ENCODE measurements at regions not wholly inside any gene's neighbourhood (a gene's known extent, or its start where the extent isn't known, plus 50 kb on each side); places are given as distances from the start of the nearest gene placed in this dataset.
"Not testable (repeated sequence)": the region's sequence is repeated elsewhere in the genome, so short reads cannot be mapped to it uniquely, and the experiment has no call there.

DNA sequence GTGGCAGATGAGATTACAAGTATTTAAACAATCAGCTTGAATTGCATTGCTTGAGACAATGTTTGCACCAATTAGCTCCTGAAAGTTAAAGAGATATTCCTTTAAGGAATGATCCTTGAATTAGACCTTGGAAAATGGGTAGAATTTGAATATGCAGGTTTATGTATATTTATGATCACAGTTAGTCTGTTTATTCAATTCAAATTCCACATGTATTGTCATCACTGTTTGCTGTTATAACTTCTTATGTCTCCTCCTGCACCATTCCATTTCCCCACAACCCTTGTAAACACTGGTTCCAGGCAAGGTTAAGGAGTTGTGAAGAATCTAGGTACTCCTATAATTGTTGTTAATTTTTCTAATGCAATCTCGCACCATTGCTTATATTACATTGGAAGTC, 518.2 kb upstream of the PBX1 start:
- no peak for DNase-seq

DNA sequence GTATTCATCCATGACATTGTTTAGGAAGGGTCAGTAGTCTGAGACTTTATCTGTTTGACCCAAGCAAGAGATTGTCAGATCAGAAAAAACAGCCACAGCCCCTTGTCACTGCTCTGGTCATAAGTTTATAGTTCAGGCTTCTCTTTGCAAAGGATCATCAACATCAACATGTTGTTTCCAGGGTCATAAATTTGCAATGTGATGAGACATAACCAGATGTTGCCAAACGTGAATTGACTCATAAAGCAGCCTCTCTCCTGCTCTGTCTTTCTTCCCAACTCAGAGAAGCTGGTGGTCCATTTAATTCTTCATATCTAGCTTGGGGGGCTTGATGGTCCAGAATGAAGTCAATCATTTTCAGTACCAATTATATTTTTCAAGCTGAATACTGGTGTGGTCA, 507.2 kb upstream of the PBX1 start:
- DNase-seq = no peak

DNA sequence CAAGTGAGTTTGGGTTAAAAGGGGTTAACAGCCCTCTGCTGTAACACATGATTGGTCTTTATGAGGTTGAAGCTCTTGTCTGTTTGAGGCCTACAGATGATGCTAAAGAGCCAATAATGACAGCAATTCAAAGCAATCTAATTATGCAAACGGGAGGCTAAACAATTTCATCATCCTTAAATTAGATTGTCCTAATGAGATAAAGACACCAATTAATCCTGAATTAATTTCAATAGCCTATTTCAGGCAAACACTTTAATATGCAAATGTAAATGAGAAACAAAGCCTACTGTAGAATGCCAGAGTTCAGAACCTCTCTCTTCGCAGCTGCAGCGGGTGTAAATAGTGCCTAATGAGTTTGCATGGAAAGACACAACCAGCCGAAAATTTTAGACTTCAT, 504.7 kb upstream of the PBX1 start:
- no peak for DNase-seq

DNA sequence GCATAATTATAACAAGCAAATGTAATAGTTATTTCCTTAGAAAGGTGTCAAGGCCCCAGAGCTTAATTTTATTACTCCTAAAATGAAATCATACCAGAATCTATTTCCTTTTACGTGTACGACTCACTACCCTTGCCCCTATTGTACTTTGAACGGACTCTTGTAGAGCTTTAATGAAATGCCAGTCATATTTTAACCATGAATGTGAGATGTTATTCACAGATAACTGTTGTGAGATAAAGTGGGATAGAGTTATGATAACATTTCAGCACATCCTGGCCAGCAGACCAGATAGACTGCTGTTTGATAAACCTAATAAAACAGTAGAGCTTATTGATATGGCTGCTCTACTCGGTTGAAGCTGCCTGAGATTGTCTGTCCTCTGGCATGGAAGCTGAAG, 500.8 kb upstream of the PBX1 start:
- DNase-seq = no peak

DNA sequence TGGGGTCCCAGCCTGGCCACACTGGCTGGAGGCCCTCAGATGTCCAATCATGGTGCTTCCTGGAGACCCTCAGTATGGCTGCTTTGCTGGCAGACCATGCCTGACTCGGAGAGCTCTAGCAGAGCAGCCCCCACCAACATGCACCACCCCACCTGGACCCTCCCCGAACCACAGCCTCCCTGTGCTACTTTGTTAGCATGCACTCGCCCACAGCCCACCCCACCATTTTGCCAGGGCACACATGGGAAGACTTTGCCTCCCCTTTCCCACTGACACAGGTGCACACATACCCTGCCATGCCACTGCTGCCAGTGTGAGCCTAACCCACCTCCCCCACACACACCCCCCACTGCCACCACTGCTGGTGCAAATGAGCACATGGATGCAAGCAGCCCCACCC, 497.5 kb upstream of the PBX1 start:
- no peak for DNase-seq

DNA sequence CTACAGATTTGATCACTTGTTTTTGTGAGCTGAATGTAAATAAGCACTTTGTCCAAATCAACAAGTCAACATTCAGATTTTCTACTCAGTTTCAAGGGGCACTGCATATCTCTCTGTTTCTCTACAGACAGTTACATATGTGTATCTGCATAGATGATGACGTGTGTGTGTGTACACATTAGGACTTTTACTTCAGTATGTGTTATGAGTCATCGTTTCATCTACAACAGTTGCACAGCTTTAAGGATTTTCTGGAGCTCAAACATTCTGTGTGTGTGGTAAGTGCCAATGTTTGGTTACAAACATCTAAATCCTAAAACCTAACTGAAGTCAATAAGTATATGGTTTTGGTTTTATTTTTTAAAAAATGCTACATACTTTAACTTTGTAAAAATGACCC, 494.5 kb upstream of the PBX1 start:
- no peak for DNase-seq

DNA sequence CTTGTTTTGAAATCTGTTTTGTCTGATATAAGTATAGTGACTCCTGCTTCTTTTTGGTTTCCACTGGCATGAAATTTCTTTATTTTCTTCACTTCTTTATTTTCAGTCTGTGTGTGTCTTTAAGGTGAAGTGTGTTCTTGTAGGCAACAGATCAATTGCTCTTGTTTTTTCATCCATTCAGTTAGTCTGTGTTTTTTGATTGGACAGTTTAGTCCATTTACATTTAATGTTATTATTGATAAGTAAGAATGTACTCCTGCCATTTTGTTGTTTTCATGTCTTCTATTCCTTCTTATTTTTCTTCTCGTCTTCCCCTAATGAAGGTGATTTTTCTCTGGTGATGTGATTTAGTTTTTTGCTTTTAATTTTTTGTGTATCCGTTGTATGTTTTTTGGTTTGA, 487.7 kb upstream of the PBX1 start:
- no peak for DNase-seq

DNA sequence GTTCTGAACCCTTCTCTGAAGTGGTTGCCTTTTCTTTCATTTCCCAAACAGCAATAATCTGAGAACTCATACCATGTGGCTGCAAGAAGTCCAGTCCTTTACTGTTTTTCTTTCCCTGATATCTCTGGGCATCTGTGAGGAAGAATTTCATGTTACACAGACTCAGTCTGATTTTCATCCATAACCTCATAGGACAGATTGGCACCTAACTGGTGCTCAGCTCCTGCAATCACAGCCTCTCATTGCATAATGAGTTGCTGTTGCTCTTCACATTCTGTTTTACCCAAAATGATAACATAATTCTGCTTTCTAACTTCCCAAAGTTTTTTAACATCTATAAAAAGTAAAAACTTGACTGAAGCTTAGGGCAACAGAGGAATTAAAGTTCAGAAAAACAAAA, 472.2 kb upstream of the PBX1 start:
- no peak for DNase-seq

DNA sequence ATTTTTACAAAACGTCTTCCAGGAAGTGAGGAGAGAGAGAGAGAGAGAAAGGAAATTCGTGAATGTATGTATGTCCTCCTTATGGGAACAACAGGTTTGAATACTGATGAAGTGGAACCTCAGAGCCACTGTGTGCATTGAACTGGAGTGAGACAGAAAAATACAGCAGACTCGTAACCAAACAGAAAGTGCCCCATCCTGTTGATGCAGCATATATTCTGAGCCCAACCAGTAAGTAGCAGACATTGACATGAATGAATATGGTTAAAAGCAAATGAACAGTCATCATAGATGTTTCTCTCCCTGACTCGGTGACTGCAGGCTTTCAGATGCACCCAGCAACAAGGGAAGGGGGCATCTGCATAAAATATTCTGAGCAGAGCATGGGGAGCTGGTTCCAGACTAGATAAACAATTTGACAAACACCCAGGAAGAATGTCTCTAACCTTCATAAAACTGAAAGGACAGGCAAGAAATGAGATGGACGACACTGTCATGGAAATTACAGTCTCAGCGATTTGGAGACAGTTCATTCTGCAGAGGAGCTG, 471.0 kb upstream of the PBX1 start:
- DNase-seq = no peak

DNA sequence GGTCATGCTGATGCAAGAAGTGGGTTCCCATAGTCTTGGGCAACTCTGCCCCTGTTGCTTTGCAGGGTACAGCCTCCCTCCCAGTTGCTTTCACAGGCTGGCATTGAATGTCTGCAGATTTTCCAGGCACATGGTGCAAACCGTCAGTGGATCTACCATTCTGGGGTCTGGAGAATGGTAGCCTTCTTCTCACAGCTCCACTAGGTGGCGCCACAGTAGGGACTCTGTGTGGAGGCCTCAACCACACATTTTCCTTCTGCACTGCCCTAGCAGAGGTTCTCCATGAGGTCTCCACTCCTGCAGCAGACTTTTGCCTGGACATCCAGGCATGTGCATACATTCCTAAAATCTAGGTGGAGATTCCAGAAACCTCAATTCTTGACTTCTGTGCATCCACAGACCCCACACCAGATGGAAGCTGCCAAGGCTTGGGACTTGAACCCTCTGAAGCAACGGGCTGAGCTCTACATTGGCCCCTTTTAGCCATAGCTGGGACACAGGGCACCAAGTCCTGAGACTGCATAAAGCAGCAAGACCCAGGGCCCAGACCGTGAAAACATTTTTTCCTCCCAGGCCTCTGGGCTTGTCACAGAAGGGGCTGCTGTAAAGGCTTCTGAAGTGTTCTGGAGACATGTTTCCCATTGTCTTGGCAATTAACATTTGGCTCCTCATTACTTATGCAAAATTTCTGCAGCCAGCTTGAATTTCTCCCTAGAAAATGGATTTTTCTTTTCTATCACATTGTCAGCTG, 466.2 kb upstream of the PBX1 start:
- no peak for DNase-seq

DNA sequence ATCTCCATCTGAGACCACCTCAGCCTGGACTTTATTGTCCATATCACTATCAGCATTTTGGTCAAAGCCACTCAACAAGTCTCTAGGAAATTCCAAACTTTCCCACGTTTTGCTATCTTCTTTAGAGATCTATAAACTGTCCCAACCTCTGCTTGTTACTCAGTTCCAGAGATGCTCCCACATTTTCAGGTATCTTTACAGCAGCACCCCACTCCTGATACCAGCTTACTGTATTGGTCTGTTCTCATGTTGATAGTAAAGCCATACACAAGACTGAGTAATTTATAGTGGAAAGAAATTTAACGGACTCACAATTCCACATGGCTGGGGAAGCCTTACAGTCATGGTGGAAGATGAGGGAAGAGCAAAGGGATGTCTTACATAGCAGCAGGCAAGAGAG, 465.4 kb upstream of the PBX1 start:
- DNase-seq = no peak

DNA sequence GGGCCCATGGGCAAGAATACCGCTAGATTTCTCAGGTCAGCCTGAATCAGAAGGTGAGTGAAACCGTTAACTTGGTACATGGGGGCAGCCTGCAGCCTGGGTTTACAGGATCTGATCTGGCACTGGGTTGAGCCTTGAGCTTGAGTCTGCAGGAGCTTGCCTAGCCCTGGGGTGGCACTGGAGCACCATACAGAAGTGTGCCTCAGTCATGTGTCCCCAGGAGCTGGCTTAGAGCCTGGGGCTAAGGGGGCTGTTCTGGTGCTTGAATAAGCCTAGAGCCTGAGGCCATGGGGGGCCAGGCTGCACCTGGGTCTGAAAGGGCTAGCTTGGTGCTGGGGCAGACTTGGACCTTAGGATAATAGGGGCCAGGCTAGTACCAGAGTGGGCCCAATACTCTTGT, 457.2 kb upstream of the PBX1 start:
- no peak for DNase-seq

DNA sequence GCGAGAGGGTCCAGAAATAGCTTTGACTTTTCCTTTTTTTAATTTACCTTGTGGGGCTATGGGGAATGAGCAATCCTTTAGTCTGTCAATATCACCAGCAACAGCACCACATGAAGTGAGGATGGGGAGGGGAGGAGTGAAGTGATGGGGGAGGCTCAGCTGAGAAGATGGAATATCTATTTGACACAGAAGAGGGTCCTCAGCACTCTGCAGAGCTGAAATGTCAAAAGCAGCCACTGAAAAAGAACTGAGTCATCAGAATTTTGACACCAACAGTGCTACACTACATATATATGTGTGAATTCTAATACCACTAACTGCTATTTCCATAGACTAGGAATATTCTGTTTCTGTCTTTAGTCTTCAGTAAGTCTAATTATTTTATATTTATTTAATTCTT, 427.0 kb upstream of the PBX1 start:
- no peak for DNase-seq

DNA sequence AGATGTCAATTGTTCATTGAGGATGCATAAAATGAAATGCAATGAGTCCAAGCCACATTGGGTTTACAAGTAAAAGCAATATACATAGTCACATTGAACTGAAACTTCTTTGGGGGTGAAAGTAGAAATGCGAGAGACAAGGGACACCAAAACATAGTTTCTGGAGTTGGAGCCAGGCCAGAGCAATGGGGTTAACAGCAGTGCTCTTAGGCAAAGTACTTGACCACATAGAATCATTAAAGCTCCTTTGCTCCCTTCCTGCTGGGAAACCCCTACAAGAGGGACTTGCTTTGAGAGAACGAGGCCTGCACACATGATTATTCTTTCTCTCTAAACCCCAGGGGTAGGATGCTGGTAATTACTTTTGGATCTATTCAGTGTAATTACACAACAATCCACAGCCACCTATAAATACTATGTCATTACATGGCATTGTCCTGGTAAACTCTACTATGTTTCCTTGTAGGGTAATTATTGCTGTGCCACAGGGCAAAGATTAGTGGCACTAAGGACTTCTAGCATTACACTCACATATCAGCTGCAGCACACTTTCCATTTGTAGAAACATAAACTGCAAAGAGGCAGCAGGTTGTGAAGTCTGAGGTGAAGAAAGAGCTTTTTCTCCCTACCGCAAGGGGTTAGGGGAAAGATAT, 421.6 kb upstream of the PBX1 start:
- DNase-seq = no peak

DNA sequence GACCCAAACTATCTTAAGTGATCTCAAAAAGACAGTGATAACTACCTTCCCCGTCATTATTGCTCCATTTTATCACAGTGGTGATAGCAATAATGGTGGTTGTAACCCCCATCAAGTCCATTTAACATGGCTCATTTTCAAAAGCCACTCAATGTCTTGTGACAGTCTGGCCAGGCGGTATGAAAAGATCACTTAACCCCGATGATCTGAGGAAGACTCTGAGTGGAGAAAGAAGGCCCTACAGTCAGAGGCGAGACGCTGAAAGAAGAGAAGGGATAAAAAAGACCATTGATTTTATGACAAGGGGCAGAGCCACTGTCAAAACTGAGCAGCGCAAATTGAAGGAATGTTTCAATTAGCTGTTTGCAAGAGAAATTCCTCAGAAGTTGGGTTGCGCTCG, 417.2 kb upstream of the PBX1 start:
- no peak for DNase-seq

DNA sequence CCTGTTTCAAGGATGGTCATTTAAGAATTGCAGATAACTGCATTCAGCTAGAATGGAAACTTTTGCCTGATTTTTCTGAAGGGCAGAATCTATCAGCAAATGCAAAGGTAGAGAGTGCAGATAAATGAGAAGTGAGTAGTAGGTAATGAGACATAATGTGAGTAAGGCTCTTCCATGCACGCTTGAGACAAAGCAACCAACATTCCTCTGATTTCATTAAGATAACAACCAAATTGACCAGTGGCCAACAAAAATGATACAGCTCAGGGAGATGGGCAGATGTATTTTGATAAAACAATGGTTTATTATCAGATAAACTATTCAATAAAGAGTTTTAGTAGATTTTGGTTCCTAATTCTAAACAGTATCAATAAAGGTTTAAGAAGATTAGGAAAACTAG, 404.4 kb upstream of the PBX1 start:
- no peak for DNase-seq

DNA sequence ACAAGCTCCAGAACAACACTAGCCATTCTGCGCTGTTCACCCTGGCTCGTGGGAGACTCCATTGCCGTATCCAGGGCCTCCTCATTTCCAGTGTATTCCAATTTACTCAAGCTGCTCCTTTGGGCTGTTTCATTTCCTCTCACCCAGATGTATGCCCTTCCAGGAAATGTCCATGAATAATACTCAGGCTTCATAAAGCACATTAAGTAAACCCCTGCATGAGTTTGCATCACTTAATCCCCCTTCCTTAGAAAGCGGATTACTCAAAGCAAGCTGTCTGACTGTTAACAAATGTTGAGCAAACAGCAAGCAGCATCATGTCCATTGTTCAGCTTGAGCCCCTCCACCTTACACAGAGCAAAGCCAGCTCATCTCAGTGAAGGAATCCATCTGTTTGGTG, 403.6 kb upstream of the PBX1 start:
- DNase-seq = no peak

DNA sequence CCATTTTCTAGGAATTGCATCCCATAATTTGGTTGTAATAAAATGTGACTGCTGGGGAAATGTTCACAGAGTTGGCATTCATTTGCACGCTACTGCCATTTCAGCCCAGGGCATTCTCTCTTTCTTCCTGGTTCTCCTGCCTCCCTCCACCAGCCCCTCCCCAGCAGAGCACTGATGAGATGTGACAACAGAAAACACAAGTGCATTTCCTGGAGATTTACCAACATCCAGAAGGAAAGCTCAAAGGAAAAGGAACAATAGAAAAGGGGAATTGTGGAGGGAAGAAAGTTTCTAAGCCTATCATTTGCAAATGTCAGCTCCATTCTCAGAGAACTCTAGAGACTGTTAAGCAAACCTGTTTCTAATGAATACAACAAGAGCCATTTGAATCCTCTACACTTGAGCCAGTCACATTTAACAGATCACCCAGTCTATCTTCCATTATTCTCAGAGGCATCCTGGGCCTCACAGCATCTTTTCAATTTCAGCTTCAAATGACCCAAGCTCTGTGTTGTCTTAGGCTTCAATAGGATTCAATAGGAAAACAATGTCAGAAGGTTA, 395.6 kb upstream of the PBX1 start:
- DNase-seq = no peak

DNA sequence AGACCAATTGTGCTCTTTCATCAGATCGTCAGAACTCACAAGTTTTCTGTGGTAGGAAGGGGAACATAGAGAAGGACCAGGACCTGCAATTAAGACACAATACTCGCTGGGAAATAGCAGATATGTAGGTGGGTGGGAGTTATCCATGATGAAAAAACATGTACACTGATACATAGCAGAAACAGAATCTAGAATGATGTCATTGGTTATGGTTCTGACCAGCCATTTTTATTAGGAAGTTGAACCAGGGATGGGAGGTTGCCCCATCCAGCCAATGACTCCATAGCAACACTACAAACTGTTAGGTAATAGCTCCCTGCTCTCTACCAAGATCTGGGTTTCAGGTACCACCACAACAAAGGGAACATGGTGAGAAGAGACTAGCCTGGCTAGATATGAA, 393.5 kb upstream of the PBX1 start:
- DNase-seq = no peak

DNA sequence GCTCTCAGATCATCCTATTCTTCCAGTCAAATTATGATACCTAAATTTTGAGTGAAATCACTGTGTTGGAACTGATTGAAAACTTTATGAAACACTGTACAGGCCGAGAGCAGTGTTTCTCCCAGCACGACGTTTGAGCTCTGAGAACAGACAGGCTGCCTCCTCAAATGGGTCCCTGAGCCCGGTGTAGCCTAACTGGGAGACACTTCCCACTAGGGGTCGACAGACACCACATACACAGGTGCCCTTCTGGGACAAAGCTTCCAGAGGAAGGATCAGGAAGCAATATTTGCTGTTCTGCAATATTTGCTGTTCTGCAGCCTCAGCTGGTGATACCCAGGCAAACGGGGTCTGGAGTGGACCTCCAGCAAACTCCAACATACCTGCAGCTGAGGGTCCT, 392.5 kb upstream of the PBX1 start:
- not testable (repeated sequence) for DNase-seq

DNA sequence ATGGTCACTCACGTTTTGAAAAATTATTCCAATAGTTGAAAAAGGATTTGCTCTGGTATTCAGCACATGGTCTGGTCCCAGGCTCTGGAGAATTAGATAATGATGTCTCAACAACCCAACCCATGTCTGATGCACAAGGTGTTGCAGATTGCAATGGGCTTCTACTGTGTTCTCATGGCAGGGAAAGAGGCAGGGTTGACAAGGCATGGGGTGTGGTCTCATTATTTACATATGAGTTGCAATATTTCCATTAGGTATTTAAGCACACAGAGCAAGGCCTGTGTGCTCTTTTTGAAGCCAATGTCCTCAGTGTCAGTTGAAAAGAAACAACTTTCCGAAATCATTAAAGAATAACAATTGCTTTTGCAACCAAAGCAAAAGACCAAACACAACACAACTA, 381.9 kb upstream of the PBX1 start:
- DNase-seq = no peak

DNA sequence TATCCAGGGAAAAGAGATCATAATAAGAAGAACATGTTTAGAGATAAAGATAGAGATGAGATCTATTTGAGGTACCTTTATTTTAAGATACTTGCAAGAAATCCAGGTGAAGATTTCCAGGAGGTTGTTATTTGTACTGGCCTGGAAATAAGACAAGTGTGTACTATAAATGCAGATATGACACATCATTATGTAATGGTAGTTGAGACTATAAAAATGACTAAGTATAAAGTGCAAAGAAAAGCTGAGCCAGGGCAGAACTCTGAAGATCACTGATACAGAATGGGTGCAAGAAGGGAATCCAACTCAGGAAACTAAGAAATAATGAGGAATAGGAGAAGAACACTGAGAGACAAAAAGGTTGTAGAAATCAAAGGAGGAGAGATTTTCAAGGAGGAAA, 378.2 kb upstream of the PBX1 start:
- DNase-seq = no peak

DNA sequence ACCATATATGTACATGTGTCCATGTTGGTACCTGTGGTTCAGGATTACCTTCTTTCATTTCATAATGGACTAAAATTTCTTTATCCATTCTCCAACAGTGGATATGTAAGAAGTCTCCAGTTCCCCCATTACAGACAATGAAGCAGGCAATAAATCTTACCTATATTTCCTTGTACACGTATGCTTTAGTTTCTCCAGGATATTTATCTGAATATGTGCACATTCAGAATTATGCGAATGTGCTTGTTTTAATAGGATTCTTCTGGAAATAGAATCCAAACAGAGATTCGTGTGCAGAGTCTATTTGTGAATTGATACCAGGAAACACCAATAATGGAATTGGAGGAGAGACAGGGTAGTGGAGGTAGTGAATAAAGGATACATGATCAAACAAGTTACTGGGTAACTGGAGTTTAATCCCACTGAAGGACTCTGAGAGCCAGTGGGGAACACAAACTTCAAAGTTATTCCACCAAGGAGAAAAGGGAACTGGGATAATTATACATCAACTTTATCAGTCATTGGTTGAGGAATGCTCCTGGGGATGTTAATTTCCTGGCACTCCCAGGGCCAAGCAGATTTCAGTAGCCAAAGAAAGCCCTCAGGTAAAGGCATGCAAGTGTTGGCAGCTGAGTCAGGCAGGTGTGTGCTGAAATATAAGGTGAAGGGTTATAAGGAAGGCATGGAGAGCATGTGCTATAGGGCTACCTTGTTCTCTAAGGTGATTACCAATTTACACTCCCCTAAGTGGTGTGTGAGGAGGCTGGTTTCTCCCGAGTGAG, 374.9 kb upstream of the PBX1 start:
- DNase-seq = no peak

DNA sequence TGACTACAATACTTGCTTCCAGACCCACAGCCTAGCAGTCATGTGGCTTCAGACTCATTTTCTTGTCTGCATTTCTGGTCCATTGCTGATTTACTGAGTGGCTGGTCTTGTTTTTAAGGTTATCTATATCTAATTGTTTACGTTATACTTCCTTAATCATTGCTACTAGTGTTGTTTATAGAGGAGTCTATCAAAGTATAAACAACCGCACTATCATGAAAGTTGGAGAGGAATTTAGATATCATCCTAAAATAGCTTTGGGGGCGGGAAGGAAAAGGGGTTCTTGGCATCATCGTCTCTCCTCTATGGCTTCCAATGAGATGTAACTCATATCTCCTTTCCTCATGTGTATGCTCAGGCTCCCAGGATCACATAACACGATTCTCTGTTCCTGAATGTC, 372.1 kb upstream of the PBX1 start:
- no peak for DNase-seq

Data from activated gamma-delta T cell treated with Interleukin-2 at 50 U/mL for 16 hours (primary cell).